HepG2 (cell line): ENCODE measurements at regions not wholly inside any gene's neighbourhood (a gene's known extent, or its start where the extent isn't known, plus 50 kb on each side); places are given as distances from the start of the nearest gene placed in this dataset.
A peak's percentile ranks its signal among the peaks of the same experiment; 100 is the strongest.

Experiments used
- ATAC-seq: fragments of 200-7000 bp; cut with Tn5 transposase; 3 replicates; pipeline ENCODE4 v1.9.1; 2020; ENCODE audit warnings: mild to moderate bottlenecking, moderate library complexity
- BruUV-seq: library from RNA; stranded (reverse); fragments of 400-500 nt; replicated peaks from 2 replicates; lab custom pipeline; 2021; lab: Mats Ljungman, UMichigan
- CTCF ChIA-PET: fragments of 300-600 bp; formaldehyde crosslinking; extraction: SDS; loops from one replicate; lab custom pipeline; 2021; ENCODE audit warnings: low total read pairs, inconsistent platforms, low intra/inter-chr PET ratio; lab: Yijun Ruan, JAX
- POLR2A ChIA-PET: fragments of 350-600 bp; sonication (Branson Sonifier 250); formaldehyde crosslinking; loops from one replicate; lab custom pipeline; 2020; ENCODE audit warnings: antibody characterized with exemption, inconsistent platforms; lab: Yijun Ruan, JAX
- DNase-seq: peaks from one replicate; pipeline ENCODE4 v3.0.0-alpha.2; 2015; ENCODE audit warnings: low spot score
- FAIRE-seq: peaks from 3 replicates; lab custom pipeline; 2011; peaks lifted over from hg19 to GRCh38; lab: Jason Lieb, UNC
- H2AFZ ChIP-seq: one replicate; pipeline ENCODE4 v1.6.1; 2011; ENCODE audit warnings: low read length, inconsistent platforms
- H3K27ac ChIP-seq: fragments of 300-600 bp; 3 replicates; pipeline ENCODE4 v1.8.0; 2011; ENCODE audit warnings: mixed run types, mild to moderate bottlenecking, mixed read lengths, low read length, inconsistent platforms; ENCODE audit not compliant: insufficient read depth; ENCODE audit errors: extremely low read length
- H3K27me3 ChIP-seq, 2 experiments: fragments of 200-600 bp in 1 of 2; 2 replicates in 1 of 2; 3 replicates in 1 of 2; pipeline versions ENCODE4 v1.6.0 to v1.8.0; 2011; ENCODE audit warnings: low read length in 2 of 2, mild to moderate bottlenecking in 2 of 2, moderate library complexity in 2 of 2, inconsistent platforms in 1 of 2; ENCODE audit not compliant: insufficient read depth in 2 of 2, control insufficient read depth in 1 of 2
- H3K36me3 ChIP-seq, 2 experiments: fragments of 200-600 bp in 1 of 2; replicated peaks in 1 of 2; 2 replicates in 1 of 2; 3 replicates in 1 of 2; pipeline versions ENCODE4 v1.5.1 to v1.8.0; 2011; ENCODE audit warnings: low read length in 2 of 2, inconsistent platforms in 1 of 2; ENCODE audit not compliant: insufficient read depth in 2 of 2, control insufficient read depth in 1 of 2
- H3K4me1 ChIP-seq: 2 replicates; pipeline ENCODE4 v1.5.1; 2012; ENCODE audit warnings: low read length, inconsistent platforms; ENCODE audit not compliant: insufficient read depth
- H3K4me2 ChIP-seq: 2 replicates; pipeline ENCODE4 v1.6.0; 2011; ENCODE audit warnings: low read depth, low read length, inconsistent platforms
- H3K4me3 ChIP-seq, 3 experiments: fragments of 200-600 bp in 1 of 3; sonication (generic), shearing (Covaris generic) in 1 of 3; replicated peaks in 1 of 3; 2 replicates each; pipeline ENCODE4 v1.5.1; 2011 to 2016; ENCODE audit warnings: low read length in 3 of 3, inconsistent platforms in 2 of 3, low read depth in 2 of 3, mild to moderate bottlenecking in 2 of 3, control low read depth in 1 of 3, mixed read lengths in 1 of 3; ENCODE audit not compliant: insufficient read depth in 1 of 3
- H3K79me2 ChIP-seq: one replicate; pipeline ENCODE4 v1.6.1; 2011; ENCODE audit warnings: low read length, inconsistent platforms; ENCODE audit not compliant: insufficient read depth
- H3K9ac ChIP-seq: 2 replicates; pipeline ENCODE4 v1.6.0; 2011; ENCODE audit warnings: mild to moderate bottlenecking, low read depth, low read length, inconsistent platforms; ENCODE audit not compliant: insufficient read depth
- H3K9me3 ChIP-seq: 2 replicates; pipeline ENCODE4 v1.5.1; 2012; ENCODE audit warnings: mild to moderate bottlenecking, low read length
- H4K20me1 ChIP-seq: 2 replicates; pipeline ENCODE4 v1.6.0; 2011; ENCODE audit warnings: inconsistent platforms, mild to moderate bottlenecking, low read length, moderate library complexity; ENCODE audit not compliant: insufficient read depth
- AHDC1 ChIP-seq: sonication (generic); formaldehyde crosslinking; IDR thresholded peaks from 2 replicates; pipeline ENCODE4 v1.5.1; 2020; ENCODE audit warnings: mild to moderate bottlenecking, missing genetic modification reagents, borderline replicate concordance
- FOXK1 ChIP-seq: sonication (generic); formaldehyde crosslinking; IDR thresholded peaks from 2 replicates; pipeline ENCODE4 v1.4.0; 2020; ENCODE audit warnings: low read depth, missing genetic modification reagents, borderline replicate concordance
- HINFP ChIP-seq: sonication (generic); formaldehyde crosslinking; IDR thresholded peaks from 2 replicates; pipeline ENCODE4 v1.4.0; 2020; ENCODE audit warnings: low read depth, mild to moderate bottlenecking, missing genetic modification reagents
- HNF4A ChIP-seq: sonication (generic); formaldehyde crosslinking; IDR thresholded peaks from 2 replicates; pipeline ENCODE4 v1.4.0; 2020; ENCODE audit warnings: missing genetic modification reagents
- ISX ChIP-seq: sonication (generic); formaldehyde crosslinking; conservative IDR thresholded peaks from 2 replicates; pipeline ENCODE4 v1.5.0; 2020; ENCODE audit warnings: missing genetic modification reagents
- MAFK ChIP-seq, 2 experiments: IDR thresholded peaks in 1 of 2; conservative IDR thresholded peaks in 1 of 2; 2 replicates each; pipeline ENCODE4 v1.6.1; 2011; ENCODE audit warnings: improper control_type of control experiment in 2 of 2, low read length in 2 of 2
- MED13 ChIP-seq: sonication (generic); formaldehyde crosslinking; IDR thresholded peaks from 2 replicates; pipeline ENCODE4 v1.5.0; 2020; ENCODE audit warnings: missing genetic modification reagents
- MXI1 ChIP-seq: IDR thresholded peaks from 3 replicates; pipeline ENCODE4 v1.6.1; 2012; ENCODE audit warnings: low read depth, low read length, inconsistent platforms, borderline replicate concordance
- POLR2A ChIP-seq, 2 experiments: IDR thresholded peaks; 2 replicates each; pipeline ENCODE4 v1.6.1; 2011; ENCODE audit warnings: low read depth in 2 of 2, low read length in 2 of 2, mild to moderate bottlenecking in 1 of 2, moderate library complexity in 1 of 2; ENCODE audit not compliant: insufficient read depth in 1 of 2
- RBFOX2 ChIP-seq: fragments of 200-400 bp; formaldehyde crosslinking; IDR thresholded peaks from 2 replicates; pipeline ENCODE4 v1.6.1; 2017; ENCODE audit warnings: low read depth, mild to moderate bottlenecking, low read length
- SSRP1 ChIP-seq: IDR thresholded peaks from 2 replicates; pipeline ENCODE4 v1.6.1; 2016; ENCODE audit warnings: control low read depth
- ZNF17 ChIP-seq: sonication (generic); formaldehyde crosslinking; IDR thresholded peaks from 2 replicates; pipeline ENCODE4 v1.5.0; 2020; ENCODE audit warnings: mild to moderate bottlenecking, missing genetic modification reagents
- ZNF362 ChIP-seq: sonication (generic); formaldehyde crosslinking; IDR thresholded peaks from 2 replicates; pipeline ENCODE4 v1.4.0; 2020; ENCODE audit warnings: missing genetic modification reagents, mild to moderate bottlenecking, borderline replicate concordance
- ZNF607 ChIP-seq: sonication (generic); formaldehyde crosslinking; IDR thresholded peaks from 2 replicates; pipeline ENCODE4 v1.5.1; 2020; ENCODE audit warnings: missing genetic modification reagents, mild to moderate bottlenecking, borderline replicate concordance
- ZNF614 ChIP-seq: IDR thresholded peaks from 2 replicates; pipeline ENCODE4 v1.6.1; 2018; ENCODE audit warnings: missing biosample characterization, missing genetic modification reagents, inconsistent platforms, borderline replicate concordance
- ZSCAN9 ChIP-seq: IDR thresholded peaks from 2 replicates; pipeline ENCODE4 v1.6.1; 2016; ENCODE audit warnings: borderline replicate concordance
- WGBS: methylation state at CpG from one replicate; pipeline ENCODE4 v1.1.6; 2017; ENCODE audit warnings: low lambda C conversion rate; 5-methylcytosine and 5-hydroxymethylcytosine counted together
- in situ Hi-C: cut with HindIII; loops from 2 replicates; pipeline ENCODE4 v1.10.0; 2017; ENCODE audit warnings: low pct_unique_long_range_greater_than_20kb; ENCODE audit not compliant: extremely low pct_ligation_motif_present
- intact Hi-C: fragments of 100-400 bp; cut with micrococcal nuclease; formaldehyde crosslinking; loops from one replicate; pipeline ENCODE4 v1.10.0; 2022; ENCODE audit not compliant: unreplicated experiment

GRCh38 chr3:156605686-156606605 lies 51.0 kb upstream of the SSR3 start:
- intact Hi-C loops = no loop called here
- Histone ChIP-seq H3K79me2 (no peaks in the 10 kb centered on the region), H3K9ac (peak overlapping the region; percentile 38)
- TF ChIP-seq HNF4A (no peak), MXI1 (no peak), MAFK (conservative IDR thresholded peaks at IDR 0.05 in 1 of 2, IDR thresholded peaks at IDR 0.05 in 1 of 2; ENCODE audit: low read length in 2 of 2) (peak; percentile 31 to 66; a peak in 2 of 4 replicates), ZSCAN9 (no peak), HINFP (CRISPR knock-in tag) (no peak), FOXK1 (CRISPR knock-in tag) (no peak), ZNF362 (CRISPR knock-in tag) (peak; percentile 39; the same call in 1 of the 2 replicates), RBFOX2 (0 out of 2 replicates have a peak, but pooled peaks have one; percentile 26), MED13 (CRISPR knock-in tag) (no peak), ZNF17 (no peak), ZNF614 (CRISPR knock-in tag) (no peak), ISX (CRISPR knock-in tag) (no peak), SSRP1 (CRISPR knock-in tag) (no peak), ZNF607 (CRISPR knock-in tag) (no peak), AHDC1 (CRISPR knock-in tag) (no peak), POLR2A (IDR thresholded peaks at IDR 0.05; ENCODE audit: insufficient read depth in 1 of 2, low read depth in 2 of 2, low read length in 2 of 2) (no peak)

More at GRCh38 chr3:156605686-156606605, 51.0 kb upstream of the SSR3 start:
- WGBS = 2% methylated on average over 36 of the region's 37 CpGs
- Histone ChIP-seq H3K4me3 (peak overlapping the region; percentile 45 to 76 (median 71)), H2AFZ (peak overlapping the region; percentile 87), H3K27me3 (peaks cover 0 to 30% of the 10 kb centered on the region in 2 experiments; a peak in 3 of 5 replicates), H3K4me1 (peaks cover 20% of the 10 kb centered on the region), H3K36me3 (no peaks in the 10 kb centered on the region), H3K27ac (no peak overlapping the region), H3K4me2 (peak overlapping the region; percentile 96), H4K20me1 (no peaks in the 10 kb centered on the region), H3K9me3 (no peaks in the 10 kb centered on the region)
- FAIRE-seq (no peak), ATAC-seq (peak; percentile 95), DNase-seq (no peak)
- no TSS peak for BruUV-seq
- ChIA-PET CTCF (no interaction called here), POLR2A (interaction anchor here (0.9 kb wide), 1 partner anchor 554 kb away, joined by 3 read pairs; the partner anchor contains the start of gene CCNL1)
- in situ Hi-C loops = no loop called here
